NCI-H1092 treated with DMSO at 0.1 percent for 48 hours (cell line): ENCODE measurements at regions not wholly inside any gene's neighbourhood (a gene's known extent, or its start where the extent isn't known, plus 50 kb on each side); places are given as distances from the start of the nearest gene placed in this dataset.
"Not testable (repeated sequence)": the region's sequence is repeated elsewhere in the genome, so short reads cannot be mapped to it uniquely, and the experiment has no call there.

Experiments
- DNase-seq: peaks from one replicate; lab custom pipeline; 2025; lab: John Stamatoyannopoulos, UW

- no peak for DNase-seq
These were observed 714.4 kb upstream of the CDH6 start for GRCh38 chr5:30479104-30479503.

GRCh38 chr5:30475429-30475828 lies 718.1 kb upstream of the CDH6 start:
- no peak for DNase-seq

- DNase-seq, result no peak
These were observed 723.8 kb upstream of the CDH6 start for GRCh38 chr5:30469691-30470090.

- DNase-seq, result no peak
These were observed 734.8 kb upstream of the CDH6 start for GRCh38 chr5:30458681-30459080.

DNA sequence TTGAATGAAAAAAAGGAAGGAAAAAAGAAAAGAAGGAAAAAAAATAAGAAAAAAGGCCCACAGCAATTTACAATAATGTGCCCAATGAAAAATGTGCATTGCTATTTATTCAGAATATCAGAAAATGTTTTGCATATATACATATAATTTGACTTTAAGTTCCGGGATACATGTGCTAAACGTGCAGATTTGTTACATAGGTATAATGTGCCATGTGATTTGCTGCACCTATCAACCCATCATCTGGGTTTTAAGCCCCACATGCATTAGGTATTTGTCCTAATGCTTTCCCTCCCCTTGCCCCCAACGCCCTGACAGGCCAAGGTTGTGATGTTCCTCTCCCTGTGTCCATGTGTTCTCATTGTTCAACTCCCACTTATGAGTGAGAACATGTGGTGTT lies 738.0 kb upstream of the CDH6 start:
- DNase-seq, result not testable (repeated sequence)

DNA sequence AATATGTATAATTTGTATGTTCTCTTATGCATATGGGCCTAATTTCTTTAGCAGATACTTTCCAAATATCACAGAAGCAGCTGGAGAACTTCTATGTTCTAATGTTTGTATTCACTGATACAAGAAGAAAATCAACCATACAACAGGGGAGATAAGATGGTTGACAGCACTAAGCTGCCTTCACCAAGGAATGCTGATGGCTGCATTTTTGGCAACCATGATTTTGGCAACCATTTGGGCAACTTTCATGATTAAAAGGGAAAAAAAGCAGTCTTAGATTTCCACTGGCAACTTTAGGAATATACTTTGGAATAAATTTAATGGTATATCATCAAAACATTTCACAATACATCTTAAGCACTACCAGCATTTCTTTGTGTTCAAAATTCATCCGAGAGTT lies 740.3 kb upstream of the CDH6 start:
- no peak for DNase-seq

GRCh38 chr5:30450153-30450552 lies 743.3 kb upstream of the CDH6 start:
- DNase-seq, result no peak

- no peak for DNase-seq
These were observed 746.1 kb upstream of the CDH6 start for GRCh38 chr5:30447431-30447830.

- no peak for DNase-seq
These were observed 747.0 kb upstream of the CDH6 start for GRCh38 chr5:30446456-30446855.

- DNase-seq, result no peak
These were observed 754.7 kb upstream of the CDH6 start for GRCh38 chr5:30438785-30439184.

GRCh38 chr5:30436691-30437090 lies 756.8 kb upstream of the CDH6 start:
- no peak for DNase-seq

- not testable (repeated sequence) for DNase-seq
These were observed 764.5 kb upstream of the CDH6 start for GRCh38 chr5:30428866-30429407.

- DNase-seq, result no peak
These were observed 779.4 kb upstream of the CDH6 start for GRCh38 chr5:30414078-30414477.

DNA sequence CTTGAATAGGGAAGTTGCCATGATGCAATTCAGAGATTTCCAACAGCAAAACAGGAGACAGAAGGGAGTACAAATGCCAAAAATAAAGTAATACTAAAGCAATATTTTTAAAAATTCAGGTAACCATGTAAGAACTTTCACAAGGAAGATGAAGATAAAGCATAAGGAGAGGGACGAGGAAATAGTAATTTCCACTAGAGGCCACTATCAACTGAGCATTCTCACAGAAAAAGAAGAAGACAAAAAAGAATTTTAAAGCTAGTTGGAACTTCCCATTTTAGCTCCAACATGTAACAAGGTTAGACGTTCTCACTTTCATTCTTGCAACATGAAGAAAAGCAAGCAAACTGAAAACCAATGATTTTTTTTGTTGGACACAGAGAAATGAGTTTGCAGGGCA lies 779.9 kb upstream of the CDH6 start:
- no peak for DNase-seq

DNA sequence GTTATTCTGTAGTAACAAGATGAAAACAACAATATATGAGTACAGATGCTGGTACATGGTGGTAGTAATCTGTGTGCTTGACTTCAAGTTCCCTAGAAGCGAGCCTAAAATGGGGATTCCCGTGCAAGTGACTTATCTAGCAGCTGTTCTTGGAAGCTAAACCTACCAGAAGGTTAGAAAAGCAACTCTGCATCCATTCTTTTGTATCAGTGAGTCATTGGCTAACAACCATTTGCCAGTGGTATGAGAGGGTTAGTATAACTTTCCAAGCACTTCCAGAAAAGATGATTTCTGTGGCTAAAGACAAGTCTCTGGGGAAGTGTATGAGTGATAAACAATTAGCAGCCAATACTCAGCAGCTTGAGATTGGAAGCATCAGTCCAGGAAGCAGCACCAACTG lies 787.7 kb upstream of the CDH6 start:
- DNase-seq, result no peak

- DNase-seq, result peak; percentile 38
These were observed 791.9 kb upstream of the CDH6 start for GRCh38 chr5:30401479-30402058.

- no peak for DNase-seq
These were observed 795.1 kb upstream of the CDH6 start for GRCh38 chr5:30398423-30398822.

- no peak for DNase-seq
These were observed 800.6 kb upstream of the CDH6 start for GRCh38 chr5:30392897-30393296.

- DNase-seq, result no peak
These were observed 803.4 kb upstream of the CDH6 start for GRCh38 chr5:30390095-30390494.

DNA sequence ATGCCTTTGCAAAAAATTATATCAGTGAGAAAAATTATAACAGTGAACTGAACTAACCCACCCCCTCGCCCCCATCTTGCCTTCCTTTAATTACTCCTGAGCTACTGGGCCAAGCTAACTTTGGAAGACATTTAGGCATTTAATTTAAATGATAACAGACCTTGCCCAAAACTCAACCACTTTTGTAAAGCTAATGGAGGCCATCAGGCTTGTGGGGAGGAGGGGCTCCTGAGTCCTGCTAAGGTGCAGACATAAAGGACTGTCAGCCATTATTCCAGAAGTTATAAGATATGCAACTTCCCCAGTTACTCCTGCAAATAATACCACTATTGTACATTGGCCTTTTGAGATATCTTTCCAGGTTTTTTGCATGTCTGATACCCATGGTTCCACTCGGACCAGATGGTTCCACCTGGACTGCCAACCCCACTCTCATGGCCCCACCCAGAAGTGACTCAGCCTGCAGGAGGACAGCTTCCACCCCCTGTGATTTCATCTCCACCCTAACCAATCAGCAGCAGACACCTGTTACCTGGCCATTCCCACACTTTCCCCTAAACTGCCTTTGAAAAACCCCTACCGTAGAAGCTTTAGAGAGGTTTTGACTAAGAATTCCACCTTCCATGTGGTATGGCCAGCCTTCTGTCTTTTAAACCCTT lies 805.4 kb upstream of the CDH6 start:
- no peak for DNase-seq

GRCh38 chr5:30385754-30386153 lies 807.7 kb upstream of the CDH6 start:
- no peak for DNase-seq

DNA sequence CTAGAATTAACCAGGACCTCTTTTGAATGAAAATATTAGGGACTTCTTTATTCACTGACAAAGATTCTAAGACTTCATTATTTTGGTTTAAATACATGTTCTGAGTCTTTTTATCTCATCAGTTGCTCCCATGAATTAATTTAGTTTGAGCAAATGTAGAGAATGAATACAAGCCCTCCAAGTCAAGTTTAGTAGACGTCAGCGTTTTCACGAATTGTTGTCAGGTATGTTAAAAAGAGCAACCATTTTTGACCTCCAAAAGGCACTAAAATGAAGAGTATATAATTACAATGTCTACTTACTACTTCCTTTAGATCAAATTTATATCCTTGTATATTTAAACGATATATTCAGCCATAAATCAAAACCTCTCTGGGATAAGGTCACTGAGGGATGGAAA lies 809.3 kb upstream of the CDH6 start:
- no peak for DNase-seq

- no peak for DNase-seq
These were observed 813.3 kb upstream of the CDH6 start for GRCh38 chr5:30380228-30380627.

DNA sequence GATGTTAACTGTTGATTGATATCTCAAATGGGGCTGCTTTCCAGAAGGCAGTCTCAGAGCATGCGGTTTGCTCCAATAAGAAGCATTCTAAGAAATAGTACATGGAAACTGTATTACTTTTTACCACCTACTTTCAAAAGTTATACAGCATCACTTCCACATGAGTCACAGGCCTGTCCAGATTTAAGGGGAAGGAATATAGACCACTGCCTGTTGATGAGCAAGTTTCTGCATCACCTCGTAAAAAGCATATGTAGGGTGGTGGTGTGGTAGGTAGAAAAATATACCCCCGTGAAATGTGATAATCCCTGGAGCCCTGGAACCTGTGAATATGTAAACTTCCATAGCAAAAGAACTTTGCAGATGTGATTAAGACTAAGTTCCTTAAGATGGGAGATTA lies 816.6 kb upstream of the CDH6 start:
- no peak for DNase-seq
